HepG2 (cell line): ENCODE measurements at regions not wholly inside any gene's neighbourhood (a gene's known extent, or its start where the extent isn't known, plus 50 kb on each side); places are given as distances from the start of the nearest gene placed in this dataset.
"Not testable (repeated sequence)": the region's sequence is repeated elsewhere in the genome, so short reads cannot be mapped to it uniquely, and the experiment has no call there.

Experiments used
- FLYWCH1 ChIP-seq: sonication (generic); formaldehyde crosslinking; IDR thresholded peaks from 2 replicates; pipeline ENCODE4 v1.8.1; 2023; ENCODE audit warnings: mild to moderate bottlenecking, missing genetic modification reagents
- HCFC1 ChIP-seq: fragments of 150-350 bp; IDR thresholded peaks from 2 replicates; pipeline ENCODE4 v1.6.1; 2014; ENCODE audit warnings: low read depth, low read length
- HNRNPL ChIP-seq: fragments of 200-400 bp; formaldehyde crosslinking; IDR thresholded peaks from 2 replicates; pipeline ENCODE4 v1.6.1; 2017; ENCODE audit warnings: mild to moderate bottlenecking, low read depth, low read length
- KAT2B ChIP-seq: fragments of 150-350 bp; IDR thresholded peaks from 2 replicates; pipeline ENCODE4 v1.6.1; 2014; ENCODE audit warnings: low read depth, low read length, borderline replicate concordance
- ZNF138 ChIP-seq: sonication (generic); formaldehyde crosslinking; IDR thresholded peaks from 2 replicates; pipeline ENCODE4 v1.5.0; 2020; ENCODE audit warnings: mild to moderate bottlenecking, low read depth, missing genetic modification reagents
- ZNF274 ChIP-seq: sonication (generic); formaldehyde crosslinking; IDR thresholded peaks from 2 replicates; pipeline ENCODE4 v1.5.1; 2020; ENCODE audit warnings: mild to moderate bottlenecking, missing genetic modification reagents
- ZNF501 ChIP-seq: sonication (generic); formaldehyde crosslinking; IDR thresholded peaks from 2 replicates; pipeline ENCODE4 v1.5.1; 2020; ENCODE audit warnings: mild to moderate bottlenecking, moderate library complexity, missing genetic modification reagents

DNA sequence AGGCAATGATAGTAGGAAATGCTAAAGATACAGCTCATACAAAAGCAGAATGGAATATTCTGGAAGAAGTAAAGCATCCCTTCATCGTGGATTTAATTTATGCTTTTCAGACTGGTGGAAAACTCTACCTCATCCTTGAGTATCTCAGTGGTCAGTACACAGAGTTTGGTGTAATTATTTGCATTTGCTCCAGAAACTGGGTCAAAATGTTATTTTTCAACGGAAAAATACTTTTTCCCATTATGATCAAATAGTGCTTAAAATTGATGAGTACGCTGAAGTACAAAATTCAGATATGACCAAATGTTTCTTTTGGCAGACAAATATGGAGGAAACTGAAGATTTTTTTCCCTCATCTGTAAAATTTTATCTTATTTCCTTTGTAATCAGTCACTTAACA is 137.0 kb downstream of the CDRT15L2 start:
- not testable (repeated sequence) for TF ChIP-seq HNRNPL; HCFC1; FLYWCH1 (CRISPR knock-in tag); ZNF138; ZNF274 (CRISPR knock-in tag); KAT2B; ZNF501 (CRISPR knock-in tag)
